ENCODE measurements at regions not wholly inside any gene's neighbourhood (a gene's known extent, or its start where the extent isn't known, plus 50 kb on each side); places are given as distances from the start of the nearest gene placed in this dataset.
A peak's percentile ranks its signal among the peaks of the same experiment; 100 is the strongest.

GRCh38 chr10:56012101-56012500, 349.0 kb downstream of the ZWINT start:
- Mint-ChIP-seq H3K27me3 (ENCODE audit: low read depth) (no peaks in the 10 kb centered on the region), H3K9me3 (peaks cover 22% of the 10 kb centered on the region), H3K27ac (no peak overlapping the region), H3K4me3 (no peak overlapping the region), H3K4me1 (no peaks in the 10 kb centered on the region), H3K36me3 (no peaks in the 10 kb centered on the region)
- no peak for DNase-seq (ENCODE audit: low spot score in 2 of 2, unreplicated experiment in 2 of 2)
- TF ChIP-seq, protein P1, sequence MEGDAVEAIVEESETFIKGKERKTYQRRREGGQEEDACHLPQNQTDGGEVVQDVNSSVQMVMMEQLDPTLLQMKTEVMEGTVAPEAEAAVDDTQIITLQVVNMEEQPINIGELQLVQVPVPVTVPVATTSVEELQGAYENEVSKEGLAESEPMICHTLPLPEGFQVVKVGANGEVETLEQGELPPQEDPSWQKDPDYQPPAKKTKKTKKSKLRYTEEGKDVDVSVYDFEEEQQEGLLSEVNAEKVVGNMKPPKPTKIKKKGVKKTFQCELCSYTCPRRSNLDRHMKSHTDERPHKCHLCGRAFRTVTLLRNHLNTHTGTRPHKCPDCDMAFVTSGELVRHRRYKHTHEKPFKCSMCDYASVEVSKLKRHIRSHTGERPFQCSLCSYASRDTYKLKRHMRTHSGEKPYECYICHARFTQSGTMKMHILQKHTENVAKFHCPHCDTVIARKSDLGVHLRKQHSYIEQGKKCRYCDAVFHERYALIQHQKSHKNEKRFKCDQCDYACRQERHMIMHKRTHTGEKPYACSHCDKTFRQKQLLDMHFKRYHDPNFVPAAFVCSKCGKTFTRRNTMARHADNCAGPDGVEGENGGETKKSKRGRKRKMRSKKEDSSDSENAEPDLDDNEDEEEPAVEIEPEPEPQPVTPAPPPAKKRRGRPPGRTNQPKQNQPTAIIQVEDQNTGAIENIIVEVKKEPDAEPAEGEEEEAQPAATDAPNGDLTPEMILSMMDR (IDR thresholded peaks at IDR 0.05; ENCODE audit: unreplicated experiment), result no peak

DNA sequence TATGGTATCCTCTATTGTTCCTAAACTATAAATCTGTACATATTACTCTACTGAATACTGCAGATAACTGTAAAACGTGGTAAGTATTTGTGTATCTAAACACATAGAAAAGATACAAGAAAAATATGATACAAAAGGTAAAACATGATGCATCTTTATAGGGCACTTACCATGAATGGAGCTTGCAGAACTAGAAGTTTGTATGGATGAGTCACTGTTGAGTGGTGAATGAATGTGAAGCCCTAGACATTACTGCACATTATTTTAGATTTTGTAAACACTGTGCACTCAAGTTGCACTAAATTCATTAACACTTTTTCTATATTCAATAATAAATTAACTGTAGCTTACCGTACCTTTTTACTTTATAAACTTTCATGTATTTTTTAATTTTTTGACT, 357.5 kb downstream of the ZWINT start:
- no peak for DNase-seq (ENCODE audit: low spot score in 2 of 2, unreplicated experiment in 2 of 2)
- Mint-ChIP-seq H3K27ac (no peak overlapping the region), H3K4me3 (no peak overlapping the region), H3K4me1 (no peaks in the 10 kb centered on the region), H3K36me3 (no peaks in the 10 kb centered on the region), H3K27me3 (ENCODE audit: low read depth) (no peaks in the 10 kb centered on the region), H3K9me3 (no peaks in the 10 kb centered on the region)
- TF ChIP-seq, protein P1 (IDR thresholded peaks at IDR 0.05; ENCODE audit: unreplicated experiment), result no peak

DNA sequence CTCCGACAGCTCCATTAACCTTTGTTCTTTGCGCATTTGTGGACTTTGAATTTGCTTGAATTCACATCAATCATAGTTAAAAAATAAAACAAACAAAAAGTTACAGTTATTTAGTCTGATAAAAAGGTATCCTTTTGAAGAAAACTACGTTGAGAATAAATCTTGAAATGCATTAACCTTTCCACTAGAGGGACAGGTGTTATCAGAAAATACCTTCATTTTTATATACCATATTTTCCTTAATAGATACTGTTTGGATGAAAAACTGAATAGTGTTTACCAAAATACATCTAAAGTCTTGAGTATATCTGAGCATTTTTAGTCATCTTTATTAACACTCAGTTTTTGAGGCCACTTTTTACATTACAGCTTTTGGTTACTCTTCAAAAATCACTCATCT, 371.9 kb downstream of the ZWINT start:
- peaks cover 2% of the 10 kb centered on the region for H3K4me1 Mint-ChIP-seq
- H3K4me3 Mint-ChIP-seq, result no peak overlapping the region
- H3K27ac Mint-ChIP-seq, result no peak overlapping the region
- TF ChIP-seq, protein P1 (IDR thresholded peaks at IDR 0.05; ENCODE audit: unreplicated experiment), result peak; percentile 37
- H3K36me3 Mint-ChIP-seq, result no peaks in the 10 kb centered on the region
- no peaks in the 10 kb centered on the region for H3K27me3 Mint-ChIP-seq (ENCODE audit: low read depth)
- no peaks in the 10 kb centered on the region for H3K9me3 Mint-ChIP-seq
- no peak for DNase-seq (ENCODE audit: low spot score in 2 of 2, unreplicated experiment in 2 of 2)

- Mint-ChIP-seq H3K36me3 (no peaks in the 10 kb centered on the region), H3K9me3 (no peaks in the 10 kb centered on the region), H3K27me3 (ENCODE audit: low read depth) (no peaks in the 10 kb centered on the region), H3K27ac (no peak overlapping the region), H3K4me1 (no peaks in the 10 kb centered on the region), H3K4me3 (no peak overlapping the region)
- TF ChIP-seq, protein P1 (IDR thresholded peaks at IDR 0.05; ENCODE audit: unreplicated experiment), result no peak
- DNase-seq (ENCODE audit: low spot score in 2 of 2, unreplicated experiment in 2 of 2), result no peak
Measured at GRCh38 chr10:55979203-55979602, 381.9 kb downstream of the ZWINT start.

DNA sequence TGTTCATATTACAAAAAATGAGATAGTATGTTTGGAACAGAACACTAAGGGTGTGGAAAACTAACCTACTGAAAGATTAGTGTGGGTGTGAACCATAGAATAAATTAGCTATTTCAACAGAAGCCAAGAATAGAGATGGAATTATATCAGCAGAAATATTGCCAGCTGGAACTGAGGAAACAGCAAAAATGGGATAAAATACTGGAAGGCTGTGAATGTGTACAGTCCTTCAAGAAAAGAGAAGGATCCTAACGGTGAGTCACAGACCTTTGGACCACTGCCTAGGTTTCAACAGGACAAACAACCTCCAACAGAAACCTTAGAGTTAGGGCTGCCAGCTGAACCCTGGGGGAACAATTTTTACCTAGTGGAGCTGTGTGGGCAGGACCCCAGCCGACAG, 395.0 kb downstream of the ZWINT start:
- Mint-ChIP-seq H3K4me3 (no peak overlapping the region), H3K4me1 (peaks cover 1% of the 10 kb centered on the region), H3K9me3 (peaks cover 9% of the 10 kb centered on the region), H3K27ac (no peak overlapping the region), H3K27me3 (ENCODE audit: low read depth) (no peaks in the 10 kb centered on the region), H3K36me3 (no peaks in the 10 kb centered on the region)
- DNase-seq (ENCODE audit: low spot score in 2 of 2, unreplicated experiment in 2 of 2), result no peak
- TF ChIP-seq, protein P1 (IDR thresholded peaks at IDR 0.05; ENCODE audit: unreplicated experiment), result no peak

- Mint-ChIP-seq H3K27ac (no peak overlapping the region), H3K36me3 (no peaks in the 10 kb centered on the region), H3K27me3 (ENCODE audit: low read depth) (no peaks in the 10 kb centered on the region), H3K4me1 (no peaks in the 10 kb centered on the region), H3K9me3 (peaks cover 9% of the 10 kb centered on the region), H3K4me3 (no peak overlapping the region)
- DNase-seq (ENCODE audit: low spot score in 2 of 2, unreplicated experiment in 2 of 2), result no peak
- TF ChIP-seq, protein P1 (IDR thresholded peaks at IDR 0.05; ENCODE audit: unreplicated experiment), result no peak
Measured at GRCh38 chr10:55943403-55943802, 417.7 kb downstream of the ZWINT start.
